ENCODE measurements at regions not wholly inside any gene's neighbourhood (a gene's known extent, or its start where the extent isn't known, plus 50 kb on each side); places are given as distances from the start of the nearest gene placed in this dataset.

GRCh38 chr15:53847745-53848144 is 88.3 kb upstream of the WDR72 start:
- no peak for TF ChIP-seq CTCF (IDR thresholded peaks at IDR 0.05)
- no peak for TF ChIP-seq ZFX (IDR thresholded peaks at IDR 0.05; ENCODE audit: borderline replicate concordance)
